ENCODE measurements at regions not wholly inside any gene's neighbourhood (a gene's known extent, or its start where the extent isn't known, plus 50 kb on each side); places are given as distances from the start of the nearest gene placed in this dataset.

DNA sequence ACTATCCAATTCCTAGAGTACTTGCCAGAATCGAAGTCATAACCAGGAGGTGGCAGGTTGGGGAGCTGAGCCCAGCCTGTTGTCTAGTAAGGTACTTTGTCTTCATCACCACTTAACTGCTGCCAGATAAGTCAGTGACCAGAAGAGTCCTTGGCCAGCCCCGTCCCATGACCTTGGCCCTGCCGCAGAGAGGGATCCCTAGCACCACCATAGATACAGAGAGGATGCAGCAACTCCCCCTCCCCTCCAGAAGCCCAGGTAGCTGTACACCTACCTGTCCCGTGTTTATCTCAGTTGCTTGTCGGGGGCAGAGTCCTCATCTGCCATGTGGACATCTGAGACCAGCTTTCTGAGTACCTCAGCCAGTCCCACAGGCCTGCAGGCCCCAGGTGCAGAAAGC is 153.6 kb upstream of the TP63 start:
- Histone ChIP-seq H3K4me1 (ENCODE audit: control insufficient read depth, insufficient read depth, low read length) (no peaks in the 10 kb centered on the region), H2BK20ac (ENCODE audit: low read depth, low read length) (no peak overlapping the region), H2AFZ (replicated peaks; ENCODE audit: low read length, poor library complexity) (no peak overlapping the region), H2BK15ac (ENCODE audit: low read depth, low read length) (no peak overlapping the region), H3K4ac (ENCODE audit: low read depth, low read length) (no peak overlapping the region), H3K4me3 (ENCODE audit: insufficient read depth, low read depth, low read length) (no peak overlapping the region), H3K18ac (ENCODE audit: low read depth, low read length) (no peak overlapping the region), H3K27ac (ENCODE audit: insufficient read depth, low read length) (no peak overlapping the region), H2AK5ac (ENCODE audit: low read depth, low read length) (no peak overlapping the region), H4K20me1 (ENCODE audit: insufficient read depth, low read length) (no peaks in the 10 kb centered on the region), H4K91ac (ENCODE audit: insufficient read depth, low read depth, low read length) (no peak overlapping the region), H4K8ac (ENCODE audit: low read depth in 2 of 2, low read length in 2 of 2) (no peak overlapping the region), H3K36me3 (ENCODE audit: control insufficient read depth, insufficient read depth, low read length) (no peaks in the 10 kb centered on the region), H3K4me2 (ENCODE audit: low read depth, low read length) (no peak overlapping the region), H3K9me3 (ENCODE audit: control insufficient read depth, insufficient read depth, low read length) (no peaks in the 10 kb centered on the region), H2BK5ac (ENCODE audit: low read depth, low read length, poor library complexity, severe bottlenecking) (no peak overlapping the region), H2BK120ac (ENCODE audit: low read depth, low read length) (no peak overlapping the region), H3K9ac (ENCODE audit: low read depth, low read length) (no peak overlapping the region), H3K79me1 (ENCODE audit: low read depth in 1 of 2, low read length in 2 of 2) (no peaks in the 10 kb centered on the region), H3K27me3 (ENCODE audit: control insufficient read depth, insufficient read depth, low read length) (no peaks in the 10 kb centered on the region), H2AK9ac (replicated peaks; ENCODE audit: low read depth, low read length, poor library complexity) (no peak overlapping the region), H3K56ac (ENCODE audit: extremely low read depth, insufficient read depth, low read length) (no peak overlapping the region), H4K5ac (ENCODE audit: low read depth, low read length) (no peak overlapping the region), H3K23ac (ENCODE audit: low read depth, low read length) (no peak overlapping the region), H3K9me1 (ENCODE audit: insufficient read depth, low read length) (no peaks in the 10 kb centered on the region), H3K14ac (replicated peaks; ENCODE audit: low read depth, low read length) (no peak overlapping the region)
- CTCF ChIA-PET = no interaction called here
- BruUV-seq (replicated peaks) = no TSS peak
- POLR2A ChIA-PET (ENCODE audit: unreplicated experiment) = no interaction called here
- no CpG with 5 or more reads among the region's 5 CpGs for WGBS, 2 experiments (ENCODE audit: extremely low coverage in 2 of 2, insufficient read length in 1 of 2)
- ATAC-seq (ENCODE audit: low read depth) (no peak), DNase-seq (no peak)
- dilution Hi-C loops (cut with HindIII; ENCODE audit: low sequenced_read_pairs, unreplicated experiment) (no loop called here), in situ Hi-C loops (cut with MboI; ENCODE audit: low sequenced_read_pairs) (no loop called here), intact Hi-C loops (cut with micrococcal nuclease) (no loop called here)
- TF ChIP-seq, protein P1, sequence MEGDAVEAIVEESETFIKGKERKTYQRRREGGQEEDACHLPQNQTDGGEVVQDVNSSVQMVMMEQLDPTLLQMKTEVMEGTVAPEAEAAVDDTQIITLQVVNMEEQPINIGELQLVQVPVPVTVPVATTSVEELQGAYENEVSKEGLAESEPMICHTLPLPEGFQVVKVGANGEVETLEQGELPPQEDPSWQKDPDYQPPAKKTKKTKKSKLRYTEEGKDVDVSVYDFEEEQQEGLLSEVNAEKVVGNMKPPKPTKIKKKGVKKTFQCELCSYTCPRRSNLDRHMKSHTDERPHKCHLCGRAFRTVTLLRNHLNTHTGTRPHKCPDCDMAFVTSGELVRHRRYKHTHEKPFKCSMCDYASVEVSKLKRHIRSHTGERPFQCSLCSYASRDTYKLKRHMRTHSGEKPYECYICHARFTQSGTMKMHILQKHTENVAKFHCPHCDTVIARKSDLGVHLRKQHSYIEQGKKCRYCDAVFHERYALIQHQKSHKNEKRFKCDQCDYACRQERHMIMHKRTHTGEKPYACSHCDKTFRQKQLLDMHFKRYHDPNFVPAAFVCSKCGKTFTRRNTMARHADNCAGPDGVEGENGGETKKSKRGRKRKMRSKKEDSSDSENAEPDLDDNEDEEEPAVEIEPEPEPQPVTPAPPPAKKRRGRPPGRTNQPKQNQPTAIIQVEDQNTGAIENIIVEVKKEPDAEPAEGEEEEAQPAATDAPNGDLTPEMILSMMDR (conservative IDR thresholded peaks at IDR 0.05; ENCODE audit: low read depth, low read length) = no peak
- TF ChIP-seq, protein P2, sequence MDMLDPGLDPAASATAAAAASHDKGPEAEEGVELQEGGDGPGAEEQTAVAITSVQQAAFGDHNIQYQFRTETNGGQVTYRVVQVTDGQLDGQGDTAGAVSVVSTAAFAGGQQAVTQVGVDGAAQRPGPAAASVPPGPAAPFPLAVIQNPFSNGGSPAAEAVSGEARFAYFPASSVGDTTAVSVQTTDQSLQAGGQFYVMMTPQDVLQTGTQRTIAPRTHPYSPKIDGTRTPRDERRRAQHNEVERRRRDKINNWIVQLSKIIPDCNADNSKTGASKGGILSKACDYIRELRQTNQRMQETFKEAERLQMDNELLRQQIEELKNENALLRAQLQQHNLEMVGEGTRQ (IDR thresholded peaks at IDR 0.05; ENCODE audit: low read depth, low read length) = no peak
- TF ChIP-seq POLR2A (IDR thresholded peaks at IDR 0.05; ENCODE audit: low read depth, low read length) (no peak), FOS (IDR thresholded peaks at IDR 0.05; ENCODE audit: low read depth, low read length) (no peak), RCOR1 (IDR thresholded peaks at IDR 0.05; ENCODE audit: insufficient replicate concordance, low read length) (no peak), RFX5 (IDR thresholded peaks at IDR 0.05; ENCODE audit: low read depth, low read length) (no peak), MAZ (IDR thresholded peaks at IDR 0.05; ENCODE audit: borderline replicate concordance, low read depth, low read length) (no peak), MXI1 (IDR thresholded peaks at IDR 0.05; ENCODE audit: borderline replicate concordance, low read depth, low read length) (no peak), RAD21 (IDR thresholded peaks at IDR 0.05; ENCODE audit: low read length) (no peak), NFE2L2 (IDR thresholded peaks at IDR 0.05; ENCODE audit: low read depth, low read length) (no peak), MAFK (IDR thresholded peaks at IDR 0.05; ENCODE audit: low read depth, low read length) (no peak), CHD1 (IDR thresholded peaks at IDR 0.05; ENCODE audit: low read depth, low read length) (no peak), CEBPB (IDR thresholded peaks at IDR 0.05; ENCODE audit: low read depth, low read length) (no peak), BHLHE40 (IDR thresholded peaks at IDR 0.05; ENCODE audit: low read depth, low read length) (no peak), SMC3 (IDR thresholded peaks at IDR 0.05; ENCODE audit: low read depth, low read length) (no peak)
- TF ChIP-seq, protein P3, sequence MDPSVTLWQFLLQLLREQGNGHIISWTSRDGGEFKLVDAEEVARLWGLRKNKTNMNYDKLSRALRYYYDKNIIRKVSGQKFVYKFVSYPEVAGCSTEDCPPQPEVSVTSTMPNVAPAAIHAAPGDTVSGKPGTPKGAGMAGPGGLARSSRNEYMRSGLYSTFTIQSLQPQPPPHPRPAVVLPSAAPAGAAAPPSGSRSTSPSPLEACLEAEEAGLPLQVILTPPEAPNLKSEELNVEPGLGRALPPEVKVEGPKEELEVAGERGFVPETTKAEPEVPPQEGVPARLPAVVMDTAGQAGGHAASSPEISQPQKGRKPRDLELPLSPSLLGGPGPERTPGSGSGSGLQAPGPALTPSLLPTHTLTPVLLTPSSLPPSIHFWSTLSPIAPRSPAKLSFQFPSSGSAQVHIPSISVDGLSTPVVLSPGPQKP (IDR thresholded peaks at IDR 0.05; ENCODE audit: borderline replicate concordance, low read depth, low read length) = no peak
